Liver (tissue), 8 donors: ENCODE measurements at regions not wholly inside any gene's neighbourhood (a gene's known extent, or its start where the extent isn't known, plus 50 kb on each side); places are given as distances from the start of the nearest gene placed in this dataset.

Experiments
- DNase-seq: peaks from one replicate; pipeline ENCODE4 v3.0.0-alpha.2; 2017; ENCODE audit warnings: low spot score
- H3K27ac ChIP-seq, 2 donors: one replicate each; pipeline ENCODE4 v1.7.0; 2013; ENCODE audit warnings: inconsistent platforms in 2 of 2, low read length in 2 of 2, control low read depth in 1 of 2, low read depth in 1 of 2, mild to moderate bottlenecking in 1 of 2
- H3K27me3 ChIP-seq, 4 donors: one replicate each; pipeline versions ENCODE4 v1.6.1 to v1.7.0; 2013; ENCODE audit warnings: low read length in 3 of 4, inconsistent platforms in 1 of 4, mild to moderate bottlenecking in 1 of 4, moderate library complexity in 1 of 4; ENCODE audit not compliant: control insufficient read depth in 4 of 4, insufficient read depth in 4 of 4
- H3K36me3 ChIP-seq, 4 donors: one replicate each; pipeline versions ENCODE4 v1.6.1 to v1.7.0; 2013; ENCODE audit warnings: low read length in 3 of 4, mild to moderate bottlenecking in 3 of 4, low read depth in 1 of 4, moderate library complexity in 1 of 4; ENCODE audit not compliant: control insufficient read depth in 4 of 4, insufficient read depth in 3 of 4
- H3K4me1 ChIP-seq, 4 donors: one replicate each; pipeline versions ENCODE4 v1.6.1 to v1.7.0; 2013; ENCODE audit warnings: low read length in 3 of 4, mild to moderate bottlenecking in 3 of 4, moderate library complexity in 1 of 4; ENCODE audit not compliant: control insufficient read depth in 4 of 4, insufficient read depth in 4 of 4
- H3K4me3 ChIP-seq, 3 donors: one replicate each; pipeline versions ENCODE4 v1.6.1 to v1.7.0; 2013; ENCODE audit warnings: low read length in 3 of 3, control low read depth in 1 of 3, low read depth in 1 of 3, mild to moderate bottlenecking in 1 of 3
- H3K9ac ChIP-seq, 2 donors: one replicate each; pipeline ENCODE4 v1.7.0; 2013; ENCODE audit warnings: low read length in 2 of 2, mild to moderate bottlenecking in 2 of 2, moderate library complexity in 2 of 2, control low read depth in 1 of 2, low read depth in 1 of 2
- H3K9me3 ChIP-seq, 4 donors: one replicate each; pipeline versions ENCODE4 v1.6.1 to v1.7.0; 2013; ENCODE audit warnings: low read length in 3 of 4; ENCODE audit not compliant: control insufficient read depth in 4 of 4
- EGR1 ChIP-seq, 2 donors: IDR thresholded peaks; 2 replicates each; pipeline ENCODE4 v1.6.1; 2016 to 2018; ENCODE audit warnings: antibody characterized with exemption in 2 of 2, low read depth in 2 of 2
- FOXA1 ChIP-seq: IDR thresholded peaks from 2 replicates; pipeline ENCODE4 v1.6.1; 2016; ENCODE audit warnings: antibody characterized with exemption
- GABPA ChIP-seq, 2 donors: IDR thresholded peaks in 1 of 2; conservative IDR thresholded peaks in 1 of 2; 2 replicates each; pipeline ENCODE4 v1.6.1; 2016; ENCODE audit warnings: antibody characterized with exemption in 2 of 2, mild to moderate bottlenecking in 1 of 2, moderate library complexity in 1 of 2
- HNF4A ChIP-seq, 2 donors: conservative IDR thresholded peaks; 2 replicates each; pipeline ENCODE4 v1.6.1; 2016; ENCODE audit warnings: antibody characterized with exemption in 2 of 2, mild to moderate bottlenecking in 2 of 2
- HNF4G ChIP-seq: IDR thresholded peaks from 2 replicates; pipeline ENCODE4 v1.6.1; 2016; ENCODE audit warnings: antibody characterized with exemption
- JUND ChIP-seq, 2 donors: IDR thresholded peaks; 2 replicates each; pipeline ENCODE4 v1.6.1; 2016; ENCODE audit warnings: antibody characterized with exemption in 2 of 2
- NR2F2 ChIP-seq: IDR thresholded peaks from 2 replicates; pipeline ENCODE4 v1.6.1; 2016; ENCODE audit warnings: antibody characterized with exemption
- RAD21 ChIP-seq, 2 donors: IDR thresholded peaks; 2 replicates each; pipeline ENCODE4 v1.6.1; 2016; ENCODE audit warnings: antibody characterized with exemption in 2 of 2, mild to moderate bottlenecking in 2 of 2
- RXRA ChIP-seq, 2 donors: IDR thresholded peaks; 2 replicates each; pipeline ENCODE4 v1.6.1; 2017 to 2018; ENCODE audit warnings: antibody characterized with exemption in 2 of 2, mild to moderate bottlenecking in 1 of 2
- SP1 ChIP-seq: IDR thresholded peaks from 2 replicates; pipeline ENCODE4 v1.6.1; 2018; ENCODE audit warnings: antibody characterized with exemption, mild to moderate bottlenecking
- TAF1 ChIP-seq: conservative IDR thresholded peaks from 2 replicates; pipeline ENCODE4 v1.6.1; 2016; ENCODE audit warnings: antibody characterized with exemption, mild to moderate bottlenecking
- YY1 ChIP-seq: IDR thresholded peaks from 2 replicates; pipeline ENCODE4 v1.6.1; 2016; ENCODE audit warnings: antibody characterized with exemption, mild to moderate bottlenecking
- WGBS: extraction: QIAGEN DNeasy Blood & Tissue Kit; methylation state at CpG from one replicate; pipeline ENCODE4 v1.1.7; 2013; 5-methylcytosine and 5-hydroxymethylcytosine counted together
- TF ChIP-seq, protein P1 (sequence below): IDR thresholded peaks from 2 replicates; pipeline ENCODE4 v1.6.1; 2016; ENCODE audit warnings: antibody characterized with exemption
- TF ChIP-seq, protein P2 (sequence below): IDR thresholded peaks from 2 replicates; pipeline ENCODE4 v1.6.1; 2016; ENCODE audit warnings: antibody characterized with exemption
- TF ChIP-seq, protein P3 (sequence below): IDR thresholded peaks from 2 replicates; pipeline ENCODE4 v1.6.1; 2016; ENCODE audit warnings: antibody characterized with exemption, mild to moderate bottlenecking
- TF ChIP-seq, protein P4 (sequence below): IDR thresholded peaks from 2 replicates; pipeline ENCODE4 v1.6.1; 2016; ENCODE audit warnings: antibody characterized with exemption
- TF ChIP-seq, protein P5 (sequence below): fragments of 150-350 bp; IDR thresholded peaks from 2 replicates; pipeline ENCODE4 v1.5.1; 2017; ENCODE audit warnings: improper control_type of control experiment, low read depth, low read length; ENCODE audit not compliant: missing input control
- donor health status: healthy.
- donor health status: healthy.
- donor health status: healthy.
- donor health status: healthy.
- donor health status: healthy.

DNA sequence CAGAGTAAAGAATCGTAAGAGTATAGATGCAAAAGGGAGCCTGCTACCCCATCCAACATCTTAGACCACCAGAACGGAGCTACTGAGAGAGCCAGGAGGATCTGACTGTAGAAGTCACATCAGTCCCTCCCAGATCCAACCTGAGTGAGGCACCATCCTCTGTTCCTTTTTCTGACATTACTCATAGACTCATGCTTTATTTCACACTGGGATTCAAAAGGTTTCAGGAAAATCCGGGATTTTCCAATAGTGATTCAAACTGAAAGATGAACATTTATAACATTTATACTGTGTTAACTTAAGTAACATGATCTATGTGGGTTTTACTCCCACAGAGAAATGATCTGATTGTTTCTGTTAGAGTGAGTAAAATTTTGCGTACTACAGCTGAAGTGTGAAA is 868.6 kb upstream of the GJE1 start:
- Histone ChIP-seq H3K9ac (no peak overlapping the region), H3K27me3 (no peaks in the 10 kb centered on the region), H3K4me1 (no peaks in the 10 kb centered on the region), H3K4me3 (no peak overlapping the region), H3K9me3 (no peaks in the 10 kb centered on the region), H3K36me3 (no peaks in the 10 kb centered on the region), H3K27ac (no peak overlapping the region)
- 87% methylated on average over 4 of the region's 4 CpGs for WGBS
- no peak for DNase-seq
- no peak for TF ChIP-seq FOXA1
- TF ChIP-seq, protein P1, sequence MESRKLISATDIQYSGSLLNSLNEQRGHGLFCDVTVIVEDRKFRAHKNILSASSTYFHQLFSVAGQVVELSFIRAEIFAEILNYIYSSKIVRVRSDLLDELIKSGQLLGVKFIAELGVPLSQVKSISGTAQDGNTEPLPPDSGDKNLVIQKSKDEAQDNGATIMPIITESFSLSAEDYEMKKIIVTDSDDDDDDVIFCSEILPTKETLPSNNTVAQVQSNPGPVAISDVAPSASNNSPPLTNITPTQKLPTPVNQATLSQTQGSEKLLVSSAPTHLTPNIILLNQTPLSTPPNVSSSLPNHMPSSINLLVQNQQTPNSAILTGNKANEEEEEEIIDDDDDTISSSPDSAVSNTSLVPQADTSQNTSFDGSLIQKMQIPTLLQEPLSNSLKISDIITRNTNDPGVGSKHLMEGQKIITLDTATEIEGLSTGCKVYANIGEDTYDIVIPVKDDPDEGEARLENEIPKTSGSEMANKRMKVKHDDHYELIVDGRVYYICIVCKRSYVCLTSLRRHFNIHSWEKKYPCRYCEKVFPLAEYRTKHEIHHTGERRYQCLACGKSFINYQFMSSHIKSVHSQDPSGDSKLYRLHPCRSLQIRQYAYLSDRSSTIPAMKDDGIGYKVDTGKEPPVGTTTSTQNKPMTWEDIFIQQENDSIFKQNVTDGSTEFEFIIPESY = no peak
- TF ChIP-seq RXRA (IDR thresholded peaks at IDR 0.05) = no peak
- no peak for TF ChIP-seq SP1
- TF ChIP-seq, protein P2, sequence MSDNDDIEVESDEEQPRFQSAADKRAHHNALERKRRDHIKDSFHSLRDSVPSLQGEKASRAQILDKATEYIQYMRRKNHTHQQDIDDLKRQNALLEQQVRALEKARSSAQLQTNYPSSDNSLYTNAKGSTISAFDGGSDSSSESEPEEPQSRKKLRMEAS = no peak
- TF ChIP-seq TAF1 = no peak
- TF ChIP-seq JUND (IDR thresholded peaks at IDR 0.05) = no peak
- TF ChIP-seq, protein P3, sequence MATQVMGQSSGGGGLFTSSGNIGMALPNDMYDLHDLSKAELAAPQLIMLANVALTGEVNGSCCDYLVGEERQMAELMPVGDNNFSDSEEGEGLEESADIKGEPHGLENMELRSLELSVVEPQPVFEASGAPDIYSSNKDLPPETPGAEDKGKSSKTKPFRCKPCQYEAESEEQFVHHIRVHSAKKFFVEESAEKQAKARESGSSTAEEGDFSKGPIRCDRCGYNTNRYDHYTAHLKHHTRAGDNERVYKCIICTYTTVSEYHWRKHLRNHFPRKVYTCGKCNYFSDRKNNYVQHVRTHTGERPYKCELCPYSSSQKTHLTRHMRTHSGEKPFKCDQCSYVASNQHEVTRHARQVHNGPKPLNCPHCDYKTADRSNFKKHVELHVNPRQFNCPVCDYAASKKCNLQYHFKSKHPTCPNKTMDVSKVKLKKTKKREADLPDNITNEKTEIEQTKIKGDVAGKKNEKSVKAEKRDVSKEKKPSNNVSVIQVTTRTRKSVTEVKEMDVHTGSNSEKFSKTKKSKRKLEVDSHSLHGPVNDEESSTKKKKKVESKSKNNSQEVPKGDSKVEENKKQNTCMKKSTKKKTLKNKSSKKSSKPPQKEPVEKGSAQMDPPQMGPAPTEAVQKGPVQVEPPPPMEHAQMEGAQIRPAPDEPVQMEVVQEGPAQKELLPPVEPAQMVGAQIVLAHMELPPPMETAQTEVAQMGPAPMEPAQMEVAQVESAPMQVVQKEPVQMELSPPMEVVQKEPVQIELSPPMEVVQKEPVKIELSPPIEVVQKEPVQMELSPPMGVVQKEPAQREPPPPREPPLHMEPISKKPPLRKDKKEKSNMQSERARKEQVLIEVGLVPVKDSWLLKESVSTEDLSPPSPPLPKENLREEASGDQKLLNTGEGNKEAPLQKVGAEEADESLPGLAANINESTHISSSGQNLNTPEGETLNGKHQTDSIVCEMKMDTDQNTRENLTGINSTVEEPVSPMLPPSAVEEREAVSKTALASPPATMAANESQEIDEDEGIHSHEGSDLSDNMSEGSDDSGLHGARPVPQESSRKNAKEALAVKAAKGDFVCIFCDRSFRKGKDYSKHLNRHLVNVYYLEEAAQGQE = no peak
- TF ChIP-seq YY1 = no peak
- TF ChIP-seq NR2F2 = no peak
- TF ChIP-seq, protein P4, sequence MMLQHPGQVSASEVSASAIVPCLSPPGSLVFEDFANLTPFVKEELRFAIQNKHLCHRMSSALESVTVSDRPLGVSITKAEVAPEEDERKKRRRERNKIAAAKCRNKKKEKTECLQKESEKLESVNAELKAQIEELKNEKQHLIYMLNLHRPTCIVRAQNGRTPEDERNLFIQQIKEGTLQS = no peak
- TF ChIP-seq GABPA (IDR thresholded peaks at IDR 0.05 in 1 of 2, conservative IDR thresholded peaks at IDR 0.05 in 1 of 2) = no peak

DNA sequence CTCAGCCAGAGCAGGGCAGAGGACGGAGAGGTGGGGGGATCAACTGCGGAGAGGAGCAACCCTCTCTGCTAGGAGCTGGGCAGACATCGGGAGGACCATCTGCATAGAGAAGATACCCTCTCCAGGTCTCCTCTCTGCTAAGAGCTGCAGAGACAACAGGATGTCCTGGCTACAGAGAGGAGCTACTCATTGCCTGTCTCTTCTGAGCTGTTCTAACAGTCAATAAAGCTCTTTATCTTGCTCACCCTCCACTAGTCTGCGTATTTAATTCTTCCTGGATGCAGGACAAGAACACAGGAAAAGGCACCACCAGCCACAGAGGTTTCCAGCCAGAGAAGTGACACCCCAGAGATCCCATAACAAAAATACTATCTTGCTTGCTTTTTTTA is 871.1 kb upstream of the GJE1 start:
- Histone ChIP-seq H3K4me3 (no peak overlapping the region), H3K27me3 (no peaks in the 10 kb centered on the region), H3K36me3 (no peaks in the 10 kb centered on the region), H3K9ac (no peak overlapping the region), H3K4me1 (no peaks in the 10 kb centered on the region), H3K27ac (no peak overlapping the region), H3K9me3 (no peaks in the 10 kb centered on the region)
- no peak for DNase-seq
- WGBS = 90% methylated on average over 4 of the region's 4 CpGs
- TF ChIP-seq TAF1 = no peak
- TF ChIP-seq, protein P2 = no peak
- TF ChIP-seq, protein P3 = no peak
- no peak for TF ChIP-seq JUND (IDR thresholded peaks at IDR 0.05)
- TF ChIP-seq, protein P5, sequence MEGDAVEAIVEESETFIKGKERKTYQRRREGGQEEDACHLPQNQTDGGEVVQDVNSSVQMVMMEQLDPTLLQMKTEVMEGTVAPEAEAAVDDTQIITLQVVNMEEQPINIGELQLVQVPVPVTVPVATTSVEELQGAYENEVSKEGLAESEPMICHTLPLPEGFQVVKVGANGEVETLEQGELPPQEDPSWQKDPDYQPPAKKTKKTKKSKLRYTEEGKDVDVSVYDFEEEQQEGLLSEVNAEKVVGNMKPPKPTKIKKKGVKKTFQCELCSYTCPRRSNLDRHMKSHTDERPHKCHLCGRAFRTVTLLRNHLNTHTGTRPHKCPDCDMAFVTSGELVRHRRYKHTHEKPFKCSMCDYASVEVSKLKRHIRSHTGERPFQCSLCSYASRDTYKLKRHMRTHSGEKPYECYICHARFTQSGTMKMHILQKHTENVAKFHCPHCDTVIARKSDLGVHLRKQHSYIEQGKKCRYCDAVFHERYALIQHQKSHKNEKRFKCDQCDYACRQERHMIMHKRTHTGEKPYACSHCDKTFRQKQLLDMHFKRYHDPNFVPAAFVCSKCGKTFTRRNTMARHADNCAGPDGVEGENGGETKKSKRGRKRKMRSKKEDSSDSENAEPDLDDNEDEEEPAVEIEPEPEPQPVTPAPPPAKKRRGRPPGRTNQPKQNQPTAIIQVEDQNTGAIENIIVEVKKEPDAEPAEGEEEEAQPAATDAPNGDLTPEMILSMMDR = no peak
- no peak for TF ChIP-seq FOXA1
- no peak for TF ChIP-seq SP1
- TF ChIP-seq RAD21 (IDR thresholded peaks at IDR 0.05) = no peak
- TF ChIP-seq HNF4G = no peak
- no peak for TF ChIP-seq HNF4A (conservative IDR thresholded peaks at IDR 0.05)
- no peak for TF ChIP-seq NR2F2
- no peak for TF ChIP-seq GABPA (IDR thresholded peaks at IDR 0.05 in 1 of 2, conservative IDR thresholded peaks at IDR 0.05 in 1 of 2)
- TF ChIP-seq, protein P4 = no peak
- TF ChIP-seq YY1 = no peak
- no peak for TF ChIP-seq RXRA (IDR thresholded peaks at IDR 0.05)
- TF ChIP-seq EGR1 (IDR thresholded peaks at IDR 0.05; ENCODE audit: low read depth in 2 of 2) = no peak
- TF ChIP-seq, protein P1 = no peak
